ENCODE measurements at regions not wholly inside any gene's neighbourhood (a gene's known extent, or its start where the extent isn't known, plus 50 kb on each side); places are given as distances from the start of the nearest gene placed in this dataset.

DNA sequence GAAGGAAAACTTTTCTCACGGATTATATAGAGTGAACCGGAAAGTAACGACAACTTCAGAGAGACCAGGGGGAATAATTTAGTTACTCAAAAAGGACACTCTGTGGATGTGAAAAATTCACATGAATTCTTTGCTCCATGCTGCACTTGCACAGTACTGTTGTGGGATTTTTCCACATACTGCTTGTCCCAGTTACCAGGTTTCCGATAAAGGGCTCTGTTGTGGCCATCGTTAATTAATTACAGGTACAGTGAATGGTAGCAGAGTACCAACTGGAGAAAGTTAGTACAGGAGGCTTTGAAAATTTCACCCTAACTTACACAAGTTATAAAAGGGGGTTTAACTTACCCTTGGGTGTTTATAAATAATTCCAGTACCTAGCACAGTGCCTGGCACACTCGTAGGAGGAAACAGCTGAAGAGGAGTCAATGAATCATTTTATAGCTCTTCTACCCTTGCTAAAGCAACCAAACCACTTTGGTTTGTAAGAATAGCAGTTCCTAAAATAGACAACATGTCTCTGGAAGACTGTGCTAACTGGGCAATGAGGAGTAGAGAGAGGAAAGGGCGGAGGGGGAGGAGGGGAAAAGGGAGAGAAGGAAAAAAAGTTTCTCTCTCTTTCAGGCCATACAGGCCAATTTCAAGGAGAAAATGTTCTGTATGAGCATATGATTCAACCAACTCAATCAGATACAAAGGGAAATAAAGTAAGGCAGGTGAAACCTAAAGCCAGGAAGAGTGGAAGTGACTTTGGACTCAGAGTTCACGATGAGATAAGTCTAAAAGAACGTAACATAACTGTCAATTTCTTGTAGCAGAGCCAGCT, 98.3 kb upstream of the MAGI3 start:
- no peak overlapping the region for H3K18ac ChIP-seq (ENCODE audit: low read length)
- no peak for DNase-seq (ENCODE audit: low spot score)
- H3K9me3 ChIP-seq (replicated peaks in 1 of 2; ENCODE audit: control insufficient read depth in 2 of 2, insufficient read depth in 1 of 2, low read depth in 1 of 2, low read length in 2 of 2) = no peaks in the 10 kb centered on the region
- H3K14ac ChIP-seq (ENCODE audit: low read length) = no peak overlapping the region
- WGBS, 2 donors (ENCODE audit: extremely low coverage in 2 of 2, insufficient read length in 2 of 2, insufficient replicate concordance in 1 of 2) = no CpG with 5 or more reads among the region's 9 CpGs
- H3K27me3 ChIP-seq (ENCODE audit: control insufficient read depth in 3 of 3, insufficient read depth in 3 of 3, low read depth in 1 of 3, low read length in 3 of 3) = no peaks in the 10 kb centered on the region
- H2BK120ac ChIP-seq (ENCODE audit: low read depth, low read length) = no peak overlapping the region
- H2BK5ac ChIP-seq (ENCODE audit: low read length) = no peak overlapping the region
- H3K4me3 ChIP-seq (ENCODE audit: low read length in 2 of 2) = no peak overlapping the region
- no peak overlapping the region for H2AK5ac ChIP-seq (ENCODE audit: low read depth, low read length)
- H2AFZ ChIP-seq (ENCODE audit: low read length) = no peak overlapping the region
- no peak overlapping the region for H3K27ac ChIP-seq (replicated peaks; ENCODE audit: low read length)
- no peaks in the 10 kb centered on the region for H3K36me3 ChIP-seq (replicated peaks in 1 of 2; ENCODE audit: control insufficient read depth in 2 of 2, insufficient read depth in 2 of 2, low read length in 2 of 2)
- H2BK15ac ChIP-seq (ENCODE audit: low read length) = no peak overlapping the region
- no peak overlapping the region for H3K4ac ChIP-seq (ENCODE audit: low read length)
- no peak overlapping the region for H3K4me2 ChIP-seq (ENCODE audit: insufficient read depth, low read length, poor library complexity, severe bottlenecking)
- H3K9ac ChIP-seq (ENCODE audit: low read depth, low read length, poor library complexity) = no peak overlapping the region
- no peak overlapping the region for H4K8ac ChIP-seq (ENCODE audit: low read depth, low read length)
- H2BK12ac ChIP-seq (ENCODE audit: low read length) = no peak overlapping the region
- no peaks in the 10 kb centered on the region for H3K79me1 ChIP-seq (ENCODE audit: low read depth, low read length)
- no peak overlapping the region for H3K23ac ChIP-seq (ENCODE audit: low read depth, low read length, poor library complexity)
- peaks cover 0 to 1% of the 10 kb centered on the region in 2 donors for H3K4me1 ChIP-seq (ENCODE audit: control insufficient read depth in 2 of 2, insufficient read depth in 1 of 2, low read depth in 1 of 2, low read length in 2 of 2)
- no peak overlapping the region for H4K91ac ChIP-seq (ENCODE audit: low read depth, low read length, poor library complexity)

DNA sequence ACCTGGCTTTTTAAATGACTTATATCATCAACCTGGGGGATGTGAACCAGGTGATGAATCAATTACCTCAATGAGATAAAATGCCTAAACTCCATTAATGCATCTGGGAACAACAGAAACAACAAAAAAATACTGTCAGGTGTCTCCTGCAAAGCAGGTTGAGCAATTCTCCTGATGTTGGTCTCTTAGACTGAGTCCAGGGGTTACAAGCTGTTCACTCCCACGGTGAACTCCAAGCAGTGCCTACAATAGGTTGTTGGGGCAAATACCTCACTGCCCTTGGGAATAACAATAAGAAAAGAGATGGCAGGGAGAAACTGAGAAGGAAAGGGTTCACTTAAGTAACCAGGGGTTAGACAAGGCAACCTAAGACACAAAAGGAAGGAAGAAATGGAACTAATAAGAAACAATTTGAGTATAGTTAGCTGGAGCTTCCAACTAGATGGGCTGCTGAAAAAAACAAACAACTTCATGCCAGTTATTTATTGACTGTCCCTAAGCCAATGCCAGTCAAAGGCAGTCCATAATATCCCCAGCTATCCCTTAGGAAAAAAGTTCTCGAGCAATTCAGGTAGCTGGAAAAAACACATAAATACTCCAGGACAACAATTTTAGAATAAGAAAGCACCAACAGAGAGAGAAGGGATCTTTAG, 97.6 kb upstream of the MAGI3 start:
- peaks cover 0 to 1% of the 10 kb centered on the region in 2 donors for H3K4me1 ChIP-seq (ENCODE audit: control insufficient read depth in 2 of 2, insufficient read depth in 1 of 2, low read depth in 1 of 2, low read length in 2 of 2)
- H3K27me3 ChIP-seq (ENCODE audit: control insufficient read depth in 3 of 3, insufficient read depth in 3 of 3, low read depth in 1 of 3, low read length in 3 of 3) = no peaks in the 10 kb centered on the region
- H3K4me3 ChIP-seq (ENCODE audit: low read length in 2 of 2) = no peak overlapping the region
- H2AFZ ChIP-seq (ENCODE audit: low read length) = no peak overlapping the region
- no peak overlapping the region for H3K23ac ChIP-seq (ENCODE audit: low read depth, low read length, poor library complexity)
- no peak overlapping the region for H3K18ac ChIP-seq (ENCODE audit: low read length)
- H2BK120ac ChIP-seq (ENCODE audit: low read depth, low read length) = no peak overlapping the region
- H3K9ac ChIP-seq (ENCODE audit: low read depth, low read length, poor library complexity) = no peak overlapping the region
- no peaks in the 10 kb centered on the region for H3K36me3 ChIP-seq (replicated peaks in 1 of 2; ENCODE audit: control insufficient read depth in 2 of 2, insufficient read depth in 2 of 2, low read length in 2 of 2)
- no peak overlapping the region for H3K4ac ChIP-seq (ENCODE audit: low read length)
- no peaks in the 10 kb centered on the region for H3K9me3 ChIP-seq (replicated peaks in 1 of 2; ENCODE audit: control insufficient read depth in 2 of 2, insufficient read depth in 1 of 2, low read depth in 1 of 2, low read length in 2 of 2)
- H3K79me1 ChIP-seq (ENCODE audit: low read depth, low read length) = no peaks in the 10 kb centered on the region
- WGBS, 2 donors (ENCODE audit: extremely low coverage in 2 of 2, insufficient read length in 2 of 2, insufficient replicate concordance in 1 of 2) = no CpG with 5 or more reads among the region's 2 CpGs
- no peak overlapping the region for H3K27ac ChIP-seq (replicated peaks; ENCODE audit: low read length)
- H2BK5ac ChIP-seq (ENCODE audit: low read length) = no peak overlapping the region
- no peak overlapping the region for H3K4me2 ChIP-seq (ENCODE audit: insufficient read depth, low read length, poor library complexity, severe bottlenecking)
- DNase-seq (ENCODE audit: low spot score) = no peak
- no peak overlapping the region for H4K8ac ChIP-seq (ENCODE audit: low read depth, low read length)
- no peak overlapping the region for H4K91ac ChIP-seq (ENCODE audit: low read depth, low read length, poor library complexity)
- H2BK12ac ChIP-seq (ENCODE audit: low read length) = no peak overlapping the region
- no peak overlapping the region for H2BK15ac ChIP-seq (ENCODE audit: low read length)
- H2AK5ac ChIP-seq (ENCODE audit: low read depth, low read length) = no peak overlapping the region
- no peak overlapping the region for H3K14ac ChIP-seq (ENCODE audit: low read length)

DNA sequence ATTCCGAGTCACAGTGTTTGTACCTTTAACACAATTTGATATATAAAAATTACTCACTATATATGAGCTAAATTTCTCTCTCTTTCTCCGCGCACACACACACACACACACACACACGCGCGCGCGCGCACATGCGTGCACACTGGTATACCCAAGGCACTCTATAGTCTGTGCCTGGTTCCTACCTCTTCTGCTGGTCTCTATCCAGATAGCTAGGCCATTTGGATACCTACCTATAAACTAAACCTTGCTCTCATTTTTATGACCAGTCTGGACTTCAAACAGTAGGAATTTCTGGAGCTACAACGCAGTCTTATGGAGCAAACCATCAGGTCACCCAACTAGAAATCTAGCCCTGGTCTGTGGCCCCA, 97.1 kb upstream of the MAGI3 start:
- Histone ChIP-seq H2AK5ac (ENCODE audit: low read depth, low read length) (no peak overlapping the region), H3K27me3 (ENCODE audit: control insufficient read depth in 3 of 3, insufficient read depth in 3 of 3, low read depth in 1 of 3, low read length in 3 of 3) (no peaks in the 10 kb centered on the region), H3K14ac (ENCODE audit: low read length) (no peak overlapping the region), H3K36me3 (replicated peaks in 1 of 2; ENCODE audit: control insufficient read depth in 2 of 2, insufficient read depth in 2 of 2, low read length in 2 of 2) (no peaks in the 10 kb centered on the region), H3K18ac (ENCODE audit: low read length) (no peak overlapping the region), H2BK15ac (ENCODE audit: low read length) (no peak overlapping the region), H4K91ac (ENCODE audit: low read depth, low read length, poor library complexity) (no peak overlapping the region), H3K9me3 (replicated peaks in 1 of 2; ENCODE audit: control insufficient read depth in 2 of 2, insufficient read depth in 1 of 2, low read depth in 1 of 2, low read length in 2 of 2) (no peaks in the 10 kb centered on the region), H3K4ac (ENCODE audit: low read length) (no peak overlapping the region), H2BK5ac (ENCODE audit: low read length) (no peak overlapping the region), H2BK12ac (ENCODE audit: low read length) (no peak overlapping the region), H3K79me1 (ENCODE audit: low read depth, low read length) (no peaks in the 10 kb centered on the region), H2BK120ac (ENCODE audit: low read depth, low read length) (no peak overlapping the region), H4K8ac (ENCODE audit: low read depth, low read length) (no peak overlapping the region), H3K4me2 (ENCODE audit: insufficient read depth, low read length, poor library complexity, severe bottlenecking) (no peak overlapping the region), H3K23ac (ENCODE audit: low read depth, low read length, poor library complexity) (no peak overlapping the region), H2AFZ (ENCODE audit: low read length) (no peak overlapping the region), H3K4me1 (ENCODE audit: control insufficient read depth in 2 of 2, insufficient read depth in 1 of 2, low read depth in 1 of 2, low read length in 2 of 2) (peaks cover 0 to 1% of the 10 kb centered on the region in 2 donors), H3K4me3 (ENCODE audit: low read length in 2 of 2) (no peak overlapping the region), H3K9ac (ENCODE audit: low read depth, low read length, poor library complexity) (no peak overlapping the region), H3K27ac (replicated peaks; ENCODE audit: low read length) (no peak overlapping the region)
- no peak for DNase-seq (ENCODE audit: low spot score)
- WGBS, 2 donors (ENCODE audit: extremely low coverage in 2 of 2, insufficient read length in 2 of 2, insufficient replicate concordance in 1 of 2) = no CpG with 5 or more reads among the region's 11 CpGs

DNA sequence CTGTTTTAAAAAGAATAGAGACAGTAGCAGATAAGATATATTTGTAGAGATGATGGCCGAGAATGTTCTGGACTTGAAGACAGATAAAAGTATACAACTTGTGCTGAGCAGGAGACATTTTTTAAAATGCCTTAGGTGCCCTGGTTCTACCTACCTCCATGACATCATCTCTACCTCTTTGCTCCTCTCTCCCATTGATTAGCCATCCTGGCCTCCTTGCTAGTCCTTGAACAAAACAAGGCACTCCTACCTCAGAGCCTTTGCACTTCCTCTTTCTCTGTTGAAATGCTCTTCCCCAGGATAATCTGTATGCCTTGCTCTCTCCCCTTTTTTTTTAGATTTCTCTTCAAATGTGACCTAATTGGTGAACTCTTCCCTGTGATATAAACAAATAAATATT, 92.6 kb upstream of the MAGI3 start:
- H3K9me3 ChIP-seq (replicated peaks in 1 of 2; ENCODE audit: control insufficient read depth in 2 of 2, insufficient read depth in 1 of 2, low read depth in 1 of 2, low read length in 2 of 2) = no peaks in the 10 kb centered on the region
- no peak overlapping the region for H4K8ac ChIP-seq (ENCODE audit: low read depth, low read length)
- no peak for DNase-seq (ENCODE audit: low spot score)
- H2BK120ac ChIP-seq (ENCODE audit: low read depth, low read length) = no peak overlapping the region
- no peak overlapping the region for H2BK15ac ChIP-seq (ENCODE audit: low read length)
- no peak overlapping the region for H3K4me2 ChIP-seq (ENCODE audit: insufficient read depth, low read length, poor library complexity, severe bottlenecking)
- H3K9ac ChIP-seq (ENCODE audit: low read depth, low read length, poor library complexity) = no peak overlapping the region
- H3K4me1 ChIP-seq (ENCODE audit: control insufficient read depth in 2 of 2, insufficient read depth in 1 of 2, low read depth in 1 of 2, low read length in 2 of 2) = no peaks in the 10 kb centered on the region
- no peak overlapping the region for H3K4ac ChIP-seq (ENCODE audit: low read length)
- no peak overlapping the region for H3K18ac ChIP-seq (ENCODE audit: low read length)
- H3K4me3 ChIP-seq (ENCODE audit: low read length in 2 of 2) = no peak overlapping the region
- H3K23ac ChIP-seq (ENCODE audit: low read depth, low read length, poor library complexity) = no peak overlapping the region
- peaks cover 0 to 4% (median 0%) of the 10 kb centered on the region in 3 experiments for H3K27me3 ChIP-seq (ENCODE audit: control insufficient read depth in 3 of 3, insufficient read depth in 3 of 3, low read depth in 1 of 3, low read length in 3 of 3)
- H3K79me1 ChIP-seq (ENCODE audit: low read depth, low read length) = no peaks in the 10 kb centered on the region
- H3K27ac ChIP-seq (replicated peaks; ENCODE audit: low read length) = no peak overlapping the region
- no peak overlapping the region for H2AK5ac ChIP-seq (ENCODE audit: low read depth, low read length)
- no peak overlapping the region for H2AFZ ChIP-seq (ENCODE audit: low read length)
- no peak overlapping the region for H2BK5ac ChIP-seq (ENCODE audit: low read length)
- no peak overlapping the region for H2BK12ac ChIP-seq (ENCODE audit: low read length)
- H4K91ac ChIP-seq (ENCODE audit: low read depth, low read length, poor library complexity) = no peak overlapping the region
- whole genome bisulfite sequencing, 2 donors (ENCODE audit: extremely low coverage in 2 of 2, insufficient read length in 2 of 2, insufficient replicate concordance in 1 of 2) = no CpG with 5 or more reads among the region's 1 CpG
- H3K36me3 ChIP-seq (replicated peaks in 1 of 2; ENCODE audit: control insufficient read depth in 2 of 2, insufficient read depth in 2 of 2, low read length in 2 of 2) = no peaks in the 10 kb centered on the region
- H3K14ac ChIP-seq (ENCODE audit: low read length) = no peak overlapping the region
